Neural progenitor cell (in vitro differentiated cells): ENCODE measurements at regions not wholly inside any gene's neighbourhood (a gene's known extent, or its start where the extent isn't known, plus 50 kb on each side); places are given as distances from the start of the nearest gene placed in this dataset.

ENCODE experiments used
- DNase-seq: peaks from one replicate; pipeline ENCODE4 v3.0.0-alpha.2; 2016; ENCODE audit warnings: low spot score
- H2AFZ ChIP-seq: fragments of 200-600 bp; sonication (generic); replicated peaks from 2 replicates; pipeline ENCODE4 v1.6.1; 2016; ENCODE audit warnings: antibody characterized with exemption
- H3F3A ChIP-seq: fragments of 200-600 bp; sonication (generic); 2 replicates; pipeline ENCODE4 v1.6.1; 2016; ENCODE audit warnings: antibody characterized with exemption, low read depth
- H3K27ac ChIP-seq: fragments of 200-600 bp; sonication (generic); 2 replicates; pipeline ENCODE4 v1.5.1; 2016; ENCODE audit warnings: mild to moderate bottlenecking
- H3K27me3 ChIP-seq: fragments of 200-600 bp; sonication (generic); 2 replicates; pipeline ENCODE4 v1.6.1; 2016; ENCODE audit warnings: mild to moderate bottlenecking, moderate library complexity
- H3K36me3 ChIP-seq: fragments of 200-600 bp; sonication (generic); 2 replicates; pipeline ENCODE4 v1.5.1; 2016
- H3K4me1 ChIP-seq: fragments of 200-600 bp; sonication (generic); 2 replicates; pipeline ENCODE4 v1.6.1; 2016; ENCODE audit warnings: mixed run types
- H3K4me2 ChIP-seq: fragments of 200-600 bp; sonication (generic); 2 replicates; pipeline ENCODE4 v1.6.1; 2016
- H3K4me3 ChIP-seq: fragments of 200-600 bp; sonication (generic); 2 replicates; pipeline ENCODE4 v1.5.1; 2016
- H3K79me2 ChIP-seq: fragments of 200-600 bp; sonication (generic); 2 replicates; pipeline ENCODE4 v1.6.1; 2016; ENCODE audit warnings: low read depth
- H3K9ac ChIP-seq: fragments of 200-600 bp; sonication (generic); 2 replicates; pipeline ENCODE4 v1.6.1; 2016
- H3K9me3 ChIP-seq: fragments of 200-600 bp; sonication (generic); 2 replicates; pipeline ENCODE4 v1.5.1; 2016; ENCODE audit warnings: low read depth
- H4K20me1 ChIP-seq: fragments of 200-600 bp; sonication (generic); 2 replicates; pipeline ENCODE4 v1.6.1; 2016; ENCODE audit warnings: low read depth
- H3K27ac Mint-ChIP-seq: 3 replicates; pipeline ENCODE4 v1.8.0; 2021; ENCODE audit warnings: mixed read lengths
- H3K27me3 Mint-ChIP-seq: 2 replicates; pipeline ENCODE4 v1.8.0; 2022; ENCODE audit warnings: low read depth, mild to moderate bottlenecking, inconsistent platforms, moderate library complexity, mixed read lengths; ENCODE audit not compliant: insufficient read depth
- H3K36me3 Mint-ChIP-seq: 3 replicates; pipeline ENCODE4 v1.8.0; 2021; ENCODE audit warnings: mixed read lengths
- H3K4me1 Mint-ChIP-seq: 3 replicates; pipeline ENCODE4 v1.8.0; 2021; ENCODE audit warnings: mixed read lengths
- H3K4me3 Mint-ChIP-seq: 3 replicates; pipeline ENCODE4 v1.8.0; 2021; ENCODE audit warnings: mild to moderate bottlenecking, moderate library complexity, mixed read lengths
- H3K9me3 Mint-ChIP-seq: 3 replicates; pipeline ENCODE4 v1.8.0; 2020; ENCODE audit warnings: mixed read lengths
- CTCF ChIP-seq: fragments of 200-600 bp; sonication (generic); IDR thresholded peaks from 2 replicates; pipeline ENCODE4 v1.5.1; 2017; ENCODE audit warnings: antibody characterized with exemption, mild to moderate bottlenecking
- EZH2 ChIP-seq: fragments of 200-600 bp; sonication (generic); IDR thresholded peaks from 2 replicates; pipeline ENCODE4 v1.6.1; 2017; ENCODE audit warnings: antibody characterized with exemption, mild to moderate bottlenecking, moderate library complexity
- EZH2phosphoT487 ChIP-seq: fragments of 200-600 bp; sonication (generic); IDR thresholded peaks from 2 replicates; pipeline ENCODE4 v1.6.1; 2017; ENCODE audit warnings: antibody characterized with exemption

GRCh38 chr14:97407701-97408407 lies 610.7 kb downstream of the VRK1 start:
- H2AFZ ChIP-seq, result no peak overlapping the region
- peaks cover 2% of the 10 kb centered on the region for H3K27me3 Mint-ChIP-seq
- peaks cover 12% of the 10 kb centered on the region for H4K20me1 ChIP-seq
- H3K4me1 Mint-ChIP-seq, result peaks cover 13% of the 10 kb centered on the region
- no peak overlapping the region for H3K4me3 ChIP-seq
- no peak overlapping the region for H3K9ac ChIP-seq
- H3K4me3 Mint-ChIP-seq, result no peak overlapping the region
- H3K79me2 ChIP-seq, result no peaks in the 10 kb centered on the region
- no peak for DNase-seq
- H3K4me1 ChIP-seq, result peaks cover 25% of the 10 kb centered on the region
- no peak overlapping the region for H3K27ac Mint-ChIP-seq
- H3K27me3 ChIP-seq, result peaks cover 31% of the 10 kb centered on the region
- TF ChIP-seq EZH2phosphoT487, result no peak
- no peak for TF ChIP-seq CTCF
- TF ChIP-seq EZH2, result no peak
- no peak overlapping the region for H3K4me2 ChIP-seq
- H3F3A ChIP-seq, result peaks cover 13% of the 10 kb centered on the region
- H3K27ac ChIP-seq, result no peak overlapping the region
- H3K36me3 Mint-ChIP-seq, result no peaks in the 10 kb centered on the region
- no peaks in the 10 kb centered on the region for H3K36me3 ChIP-seq
- H3K9me3 ChIP-seq, result no peaks in the 10 kb centered on the region
- H3K9me3 Mint-ChIP-seq, result no peaks in the 10 kb centered on the region

- TF ChIP-seq EZH2phosphoT487, result no peak
- no peak for TF ChIP-seq CTCF
- no peak for TF ChIP-seq EZH2
- H3K27me3 Mint-ChIP-seq, result peaks cover 1% of the 10 kb centered on the region
Observed at GRCh38 chr14:97408503-97408902, 611.3 kb downstream of the VRK1 start.

GRCh38 chr14:97408937-97409815 lies 612.0 kb downstream of the VRK1 start:
- H3F3A ChIP-seq, result peaks cover 20% of the 10 kb centered on the region
- H3K27ac Mint-ChIP-seq, result no peak overlapping the region

More at GRCh38 chr14:97408503-97408902, 611.3 kb downstream of the VRK1 start:
- no peaks in the 10 kb centered on the region for H3K9me3 Mint-ChIP-seq
- H3K4me1 Mint-ChIP-seq, result peaks cover 13% of the 10 kb centered on the region
- Histone ChIP-seq H2AFZ (no peak overlapping the region), H3K9me3 (no peaks in the 10 kb centered on the region), H3K4me2 (no peak overlapping the region), H3K4me3 (no peak overlapping the region), H3F3A (peaks cover 14% of the 10 kb centered on the region), H3K4me1 (peaks cover 31% of the 10 kb centered on the region), H3K9ac (no peak overlapping the region), H3K36me3 (no peaks in the 10 kb centered on the region), H4K20me1 (peaks cover 12% of the 10 kb centered on the region), H3K27me3 (peaks cover 38% of the 10 kb centered on the region), H3K27ac (no peak overlapping the region), H3K79me2 (no peaks in the 10 kb centered on the region)
- no peaks in the 10 kb centered on the region for H3K36me3 Mint-ChIP-seq
- no peak overlapping the region for H3K27ac Mint-ChIP-seq
- H3K4me3 Mint-ChIP-seq, result no peak overlapping the region
- DNase-seq, result no peak

More at GRCh38 chr14:97408937-97409815, 612.0 kb downstream of the VRK1 start:
- Histone ChIP-seq H3K9ac (no peak overlapping the region), H3K36me3 (no peaks in the 10 kb centered on the region), H3K4me2 (no peak overlapping the region), H4K20me1 (peaks cover 12% of the 10 kb centered on the region), H2AFZ (no peak overlapping the region), H3K4me3 (no peak overlapping the region), H3K79me2 (no peaks in the 10 kb centered on the region), H3K9me3 (no peaks in the 10 kb centered on the region), H3K4me1 (peaks cover 38% of the 10 kb centered on the region), H3K27me3 (peaks cover 45% of the 10 kb centered on the region), H3K27ac (no peak overlapping the region)
- Mint-ChIP-seq H3K4me1 (peaks cover 13% of the 10 kb centered on the region), H3K9me3 (no peaks in the 10 kb centered on the region), H3K4me3 (no peak overlapping the region), H3K36me3 (no peaks in the 10 kb centered on the region), H3K27me3 (no peaks in the 10 kb centered on the region)
- TF ChIP-seq CTCF (no peak), EZH2 (no peak), EZH2phosphoT487 (no peak)
- DNase-seq, result no peak
